Stimulated activated CD8-positive, alpha-beta memory T cell treated with anti-CD3 and anti-CD28 coated beads, Interleukin-7, amount 100 ng/mL, for 48 hours (primary cell): ENCODE measurements at regions not wholly inside any gene's neighbourhood (a gene's known extent, or its start where the extent isn't known, plus 50 kb on each side); places are given as distances from the start of the nearest gene placed in this dataset.
"Not testable (repeated sequence)": the region's sequence is repeated elsewhere in the genome, so short reads cannot be mapped to it uniquely, and the experiment has no call there.

Source experiments
- DNase-seq, 2 donors: peaks; one replicate each; pipeline ENCODE4 v3.0.0-alpha.2; 2020; ENCODE audit warnings: low read depth in 1 of 2; ENCODE audit errors: extremely low read depth in 1 of 2

DNA sequence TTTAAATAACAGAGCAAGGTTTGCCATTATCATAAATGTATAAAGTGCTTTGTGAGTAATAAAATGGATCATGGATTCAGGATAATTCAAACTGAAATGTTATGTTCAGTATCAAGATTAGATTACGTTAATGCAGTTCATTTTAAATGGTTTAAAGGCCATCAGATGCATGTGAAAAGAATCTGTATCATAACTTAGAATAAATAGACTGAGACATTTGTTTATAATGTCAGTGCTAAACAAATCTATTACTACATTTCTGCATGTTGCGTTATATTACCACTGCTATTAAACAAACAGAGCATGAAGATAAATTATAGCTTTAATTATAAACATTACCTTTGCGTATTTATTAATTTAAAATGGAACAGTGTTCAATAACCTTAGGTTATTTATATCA is 160.2 kb downstream of the TOX3 start:
- DNase-seq = no peak

- DNase-seq = no peak
These were observed 162.6 kb downstream of the TOX3 start for GRCh38 chr16:52384378-52384777.

- DNase-seq = no peak
These were observed 163.2 kb downstream of the TOX3 start for GRCh38 chr16:52383640-52384292.

- no peak for DNase-seq
These were observed 163.8 kb downstream of the TOX3 start for GRCh38 chr16:52383119-52383518.

- DNase-seq = no peak
These were observed 167.4 kb downstream of the TOX3 start for GRCh38 chr16:52379551-52379950.

- DNase-seq = no peak
These were observed 170.2 kb downstream of the TOX3 start for GRCh38 chr16:52376676-52377280.

- DNase-seq = no peak
These were observed 174.6 kb downstream of the TOX3 start for GRCh38 chr16:52372313-52372712.

- DNase-seq = no peak
These were observed 178.1 kb downstream of the TOX3 start for GRCh38 chr16:52368859-52369258.

DNA sequence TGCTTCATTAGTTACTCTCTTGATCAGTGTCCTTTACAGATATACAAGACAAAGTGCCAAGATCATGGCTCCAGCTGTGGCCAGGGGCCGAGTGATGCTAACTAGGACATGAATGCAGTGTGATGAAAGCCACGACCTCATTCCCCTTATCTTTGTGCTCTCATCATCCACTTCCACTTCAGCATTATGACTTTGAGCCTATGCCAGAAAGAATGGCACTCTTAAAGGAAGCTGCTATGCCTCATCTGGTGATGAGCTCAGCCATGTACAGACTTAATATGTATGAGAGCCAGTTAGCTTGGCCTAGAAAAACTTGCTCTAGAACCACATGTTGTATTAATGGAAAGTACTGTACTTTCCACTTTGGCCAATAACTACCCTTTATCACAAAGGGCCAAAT is 179.1 kb downstream of the TOX3 start:
- DNase-seq = no peak

- DNase-seq = no peak
These were observed 180.0 kb downstream of the TOX3 start for GRCh38 chr16:52366983-52367382.

- DNase-seq = no peak
These were observed 182.4 kb downstream of the TOX3 start for GRCh38 chr16:52364500-52364899.

- no peak for DNase-seq
These were observed 183.9 kb downstream of the TOX3 start for GRCh38 chr16:52363082-52363481.

DNA sequence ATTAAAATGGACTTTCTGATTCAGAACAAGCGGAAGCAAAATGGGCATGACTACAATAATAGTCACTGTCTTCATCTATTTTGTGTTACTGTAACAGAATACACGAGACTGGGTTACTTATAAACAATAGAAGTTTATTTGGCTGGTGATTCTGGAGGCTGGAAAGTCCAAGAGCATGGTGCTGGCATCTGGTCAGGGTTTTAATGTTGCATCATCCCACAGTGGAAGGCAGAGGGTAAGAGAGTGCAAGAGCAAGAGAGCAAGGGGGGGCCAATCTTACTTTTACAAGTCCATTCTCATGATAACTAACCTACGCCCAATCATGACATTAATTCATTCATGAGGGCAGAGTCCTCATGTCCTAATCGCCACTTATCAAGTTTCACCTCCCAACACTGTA is 189.2 kb downstream of the TOX3 start:
- DNase-seq = no peak

DNA sequence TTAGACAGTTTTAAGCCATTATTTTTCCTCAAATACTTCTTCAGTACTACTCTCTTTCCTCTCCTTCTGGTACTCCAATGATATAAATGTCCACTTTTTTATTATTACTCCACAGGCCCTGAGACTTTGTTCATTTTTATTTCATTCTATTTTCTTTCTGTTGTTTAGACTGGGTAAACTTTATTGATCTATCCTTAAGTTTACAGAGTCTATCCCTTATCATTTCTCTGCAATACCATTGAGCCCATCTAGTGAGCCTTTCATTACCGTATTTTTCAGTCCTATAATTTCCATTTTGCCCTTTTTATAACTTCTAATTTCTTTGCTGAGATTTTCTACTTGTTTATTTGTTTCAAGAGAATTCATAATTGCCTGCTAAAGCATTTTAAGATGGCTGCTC is 193.7 kb downstream of the TOX3 start:
- no peak for DNase-seq

DNA sequence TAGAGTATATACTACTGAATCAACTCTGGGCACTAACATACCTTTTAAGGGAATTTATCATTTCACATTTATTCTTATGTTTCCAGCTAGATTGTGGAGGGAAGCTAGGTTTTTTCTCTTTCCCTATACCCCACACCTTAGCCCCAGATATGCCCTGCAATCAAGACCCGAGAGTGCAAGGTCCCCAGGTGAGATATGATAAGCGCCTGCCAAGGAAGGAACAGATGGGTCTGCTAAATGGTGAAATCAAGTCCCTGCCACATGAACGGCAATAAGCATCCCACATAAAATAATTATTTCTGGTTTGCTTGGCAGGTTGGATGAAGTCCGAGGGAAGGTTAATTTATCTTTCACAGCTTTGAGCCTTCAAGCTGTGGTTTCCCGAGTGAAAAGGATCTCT is 195.5 kb downstream of the TOX3 start:
- DNase-seq = no peak

DNA sequence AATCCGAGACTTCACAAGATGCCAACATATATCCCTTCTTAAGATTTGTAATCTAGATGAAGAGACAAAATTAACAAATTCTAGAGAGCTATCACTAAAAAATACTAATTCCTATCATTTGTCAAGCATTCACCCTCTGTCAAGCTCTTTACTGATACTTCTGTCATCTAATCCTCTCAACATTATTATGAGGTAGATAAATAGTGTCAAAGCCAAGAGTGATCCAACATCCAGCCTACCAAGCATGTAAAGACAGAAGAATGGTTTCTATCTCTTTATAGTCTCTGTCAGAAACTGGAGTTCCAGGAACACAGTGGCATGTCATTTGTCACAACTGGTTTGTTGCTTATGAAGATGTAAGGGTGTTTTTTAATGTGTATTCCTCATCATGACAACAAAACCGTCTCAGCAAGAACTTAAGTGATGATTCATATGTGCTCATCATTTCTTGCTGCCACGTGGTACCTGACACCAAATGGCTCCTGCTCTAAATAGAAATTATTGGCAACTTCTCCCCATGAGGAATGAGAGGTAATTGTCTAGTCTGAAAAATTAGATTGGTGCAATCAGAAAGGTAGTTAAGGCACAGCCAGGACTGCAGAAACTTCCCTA is 196.8 kb downstream of the TOX3 start:
- DNase-seq = no peak

GRCh38 chr16:52346709-52347108 is 200.2 kb downstream of the TOX3 start:
- no peak for DNase-seq

DNA sequence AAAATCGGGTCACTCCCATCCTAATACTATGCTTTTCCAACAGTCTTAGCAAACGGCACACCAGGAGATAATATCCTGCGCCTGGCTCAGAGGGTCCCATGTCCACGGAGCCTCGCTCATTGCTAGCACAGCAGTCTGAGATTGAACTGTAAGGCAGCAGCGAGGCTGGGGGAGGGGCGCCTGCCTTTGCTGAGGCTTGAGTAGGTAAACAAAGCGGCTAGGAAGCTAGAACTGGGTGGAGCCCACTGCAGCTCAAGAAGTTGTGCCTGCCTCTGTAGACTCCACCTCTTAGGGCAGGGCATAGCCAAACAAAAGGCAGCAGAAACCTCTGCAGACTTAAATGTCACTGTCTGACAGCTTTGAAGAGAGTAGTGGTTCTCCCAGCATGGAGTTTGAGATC is 213.3 kb downstream of the TOX3 start:
- DNase-seq = not testable (repeated sequence)

GRCh38 chr16:52320930-52321439 is 226.0 kb downstream of the TOX3 start:
- DNase-seq = no peak

DNA sequence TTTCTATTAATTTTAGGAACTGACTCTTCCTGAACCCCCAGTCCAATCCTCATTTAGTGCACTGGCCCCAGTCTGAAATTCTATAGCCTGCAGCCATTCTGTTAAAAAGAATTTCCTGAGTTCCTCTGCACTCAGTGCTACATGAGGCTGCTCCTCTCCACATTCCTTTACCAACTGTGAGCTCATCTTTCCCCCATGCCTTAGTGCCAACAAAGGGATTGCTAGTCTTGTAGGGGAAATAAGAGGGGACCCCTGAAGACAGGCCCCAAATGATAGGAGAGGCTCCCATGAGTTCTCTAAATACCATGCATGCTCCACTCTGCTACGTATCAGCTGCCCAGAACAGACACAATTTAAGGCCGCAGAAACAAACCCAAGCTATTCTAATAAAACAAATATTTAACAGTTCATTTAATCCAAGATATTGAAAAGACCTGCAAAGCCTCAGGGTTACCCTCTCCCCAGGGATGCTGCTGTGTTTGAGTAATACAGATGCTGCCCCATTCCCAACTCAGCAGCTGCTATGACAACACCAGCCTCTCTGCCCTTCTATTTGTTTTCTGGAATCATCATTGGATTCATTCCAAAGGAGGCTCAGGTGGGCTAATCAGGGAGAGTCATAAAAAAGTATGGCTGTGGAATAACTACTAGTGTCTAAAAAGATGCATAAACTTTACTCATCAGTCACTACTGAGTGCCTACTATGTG is 228.5 kb downstream of the TOX3 start:
- DNase-seq = no peak

DNA sequence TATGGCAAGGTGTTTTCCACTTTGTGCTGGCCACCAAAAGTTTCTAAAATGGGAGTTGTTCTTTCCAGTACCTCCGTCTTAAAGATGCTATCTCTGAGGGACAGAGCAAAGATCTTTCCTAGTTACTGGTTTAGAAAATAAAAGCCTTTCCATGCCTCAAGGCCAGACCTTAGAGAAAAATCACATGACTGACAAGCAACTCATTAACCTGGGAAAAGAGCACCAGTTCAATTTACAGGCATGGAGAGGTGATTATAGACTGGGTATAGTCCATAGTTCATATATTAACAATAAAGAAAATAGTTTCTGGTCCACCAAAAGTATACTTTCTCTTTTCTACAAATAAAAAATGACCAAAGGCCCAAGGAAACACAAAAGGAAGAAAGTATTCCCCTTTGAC is 230.7 kb downstream of the TOX3 start:
- no peak for DNase-seq

DNA sequence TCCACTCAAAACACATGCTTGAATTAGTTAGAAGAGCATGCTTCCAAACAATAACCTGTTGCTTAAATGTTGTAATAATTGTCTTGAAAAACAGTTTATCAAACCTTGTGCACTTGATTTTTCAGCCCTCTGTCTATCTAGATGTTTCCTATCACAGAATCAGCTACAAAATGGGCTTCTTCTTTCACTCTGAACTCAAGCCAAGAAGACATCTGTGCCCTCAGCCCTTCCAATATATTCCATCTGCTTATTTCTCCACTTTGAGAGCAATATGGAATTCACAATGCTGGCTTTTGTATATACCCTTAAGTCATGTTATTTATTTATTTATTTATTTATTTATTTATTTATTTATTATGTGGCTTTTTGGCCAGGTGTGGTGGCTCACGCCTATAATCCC is 234.2 kb downstream of the TOX3 start:
- DNase-seq = no peak
